ENCODE measurements at regions not wholly inside any gene's neighbourhood (a gene's known extent, or its start where the extent isn't known, plus 50 kb on each side); places are given as distances from the start of the nearest gene placed in this dataset.
"Not testable (repeated sequence)": the region's sequence is repeated elsewhere in the genome, so short reads cannot be mapped to it uniquely, and the experiment has no call there.

DNA sequence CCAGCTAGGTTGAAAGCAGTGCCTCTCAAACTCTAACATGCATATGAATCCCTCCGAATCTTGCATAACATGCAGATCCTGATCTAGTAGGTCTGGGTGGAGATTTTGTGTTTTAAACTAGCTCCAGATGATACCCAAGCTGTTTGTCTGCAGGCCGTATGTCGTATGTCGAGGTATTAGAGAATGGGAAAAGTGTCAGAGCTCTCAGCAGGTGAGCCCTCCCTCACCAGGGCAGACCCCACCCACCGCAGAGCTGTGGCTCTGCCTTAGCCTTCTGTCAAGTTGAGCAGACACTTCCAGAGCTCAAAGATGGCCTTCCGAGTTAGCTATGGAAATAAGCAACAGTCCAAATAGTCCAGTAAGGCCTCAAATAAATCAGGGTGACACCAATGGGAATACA lies 83.2 kb upstream of the MAP3K1 start:
- DNase-seq (ENCODE audit: low read depth in 2 of 2), result no peak

DNA sequence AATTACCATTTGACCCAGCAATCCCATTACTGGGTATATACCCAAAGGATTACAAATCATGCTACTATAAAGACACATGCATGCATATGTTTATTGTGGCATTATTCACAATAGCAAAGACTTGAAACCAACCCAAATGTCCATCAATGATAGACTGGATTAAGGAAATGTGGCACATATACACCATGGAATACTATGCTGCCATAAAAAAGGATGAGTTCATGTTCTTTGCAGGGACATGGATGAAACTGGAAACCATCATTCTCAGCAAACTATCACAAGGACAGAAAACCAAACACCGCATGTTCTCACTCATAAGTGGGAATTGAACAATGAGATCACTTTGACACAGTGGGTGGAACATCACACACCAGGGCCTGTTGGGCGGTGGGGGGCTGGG lies 83.9 kb upstream of the MAP3K1 start:
- DNase-seq (ENCODE audit: low read depth in 2 of 2), result not testable (repeated sequence)

DNA sequence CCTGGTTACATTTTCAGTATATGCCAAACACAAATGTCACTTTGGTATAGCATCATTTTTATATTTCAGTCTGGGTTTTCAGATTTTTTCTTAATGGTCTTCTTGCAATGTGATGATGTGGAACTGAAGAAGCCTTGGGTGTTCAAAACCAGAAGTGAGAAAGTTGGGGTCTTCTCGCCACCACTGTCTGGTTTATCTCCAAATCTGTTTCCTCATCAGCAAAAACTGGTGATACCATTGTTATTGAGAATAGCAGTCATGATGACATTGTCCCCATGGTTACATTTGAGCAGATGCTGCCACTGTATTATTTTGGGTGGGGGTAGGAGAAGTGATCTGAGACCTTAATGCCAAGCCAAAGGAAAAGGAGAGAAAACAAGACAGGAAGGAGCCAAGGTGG lies 85.9 kb upstream of the MAP3K1 start:
- no peak for DNase-seq (ENCODE audit: low read depth in 2 of 2)

DNA sequence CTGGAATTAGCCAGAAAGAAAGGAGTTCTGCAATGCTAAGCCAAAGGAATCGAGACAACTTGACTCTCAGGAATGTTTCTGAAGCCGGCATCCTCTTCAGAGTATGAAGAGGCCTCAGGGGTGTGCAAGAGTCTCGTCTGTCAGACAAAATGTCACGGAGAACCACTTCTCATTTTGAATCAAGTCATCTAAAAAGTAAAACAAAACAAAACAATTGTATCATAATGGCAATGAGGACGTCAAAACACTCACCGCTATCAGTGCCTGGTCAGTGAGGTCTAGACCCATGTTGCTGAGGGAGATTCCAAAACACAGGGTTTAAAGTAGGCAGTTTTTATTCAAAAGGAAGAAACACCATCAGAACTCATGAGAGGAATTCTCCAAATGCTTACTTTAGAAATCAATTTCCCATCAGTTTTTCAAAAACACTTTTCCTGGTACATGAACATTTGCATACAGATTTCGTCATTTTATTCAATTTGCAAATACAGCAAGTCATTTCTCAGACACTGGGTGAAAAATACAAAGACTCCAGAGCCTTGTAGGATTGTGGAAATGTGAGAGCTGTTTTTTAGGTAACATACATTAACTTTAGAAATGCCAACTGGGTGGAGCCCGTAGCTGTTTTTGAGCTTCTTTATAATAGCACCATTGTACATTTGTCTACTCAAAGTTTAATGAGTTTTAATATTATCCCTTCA lies 89.5 kb upstream of the MAP3K1 start:
- DNase-seq (ENCODE audit: low read depth in 2 of 2), result no peak

DNA sequence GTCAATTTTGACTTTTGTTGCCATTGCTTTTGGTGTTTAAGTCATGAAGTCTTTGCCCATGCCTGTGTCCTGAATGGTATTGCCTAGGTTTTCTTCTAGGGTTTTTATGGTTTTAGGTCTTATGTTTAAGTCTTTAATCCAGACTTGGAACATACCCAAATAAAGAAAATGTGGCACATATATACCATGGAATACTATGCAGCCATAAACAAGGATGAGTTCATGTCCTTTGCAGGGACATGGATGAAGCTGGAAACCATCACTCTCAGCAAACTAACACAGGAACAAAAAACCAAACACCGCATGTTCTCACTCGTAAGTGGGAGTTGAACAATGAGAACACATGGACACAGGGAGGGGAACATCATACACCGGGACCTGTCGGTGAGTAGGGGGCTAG lies 90.5 kb upstream of the MAP3K1 start:
- DNase-seq (ENCODE audit: low read depth in 2 of 2), result not testable (repeated sequence)

DNA sequence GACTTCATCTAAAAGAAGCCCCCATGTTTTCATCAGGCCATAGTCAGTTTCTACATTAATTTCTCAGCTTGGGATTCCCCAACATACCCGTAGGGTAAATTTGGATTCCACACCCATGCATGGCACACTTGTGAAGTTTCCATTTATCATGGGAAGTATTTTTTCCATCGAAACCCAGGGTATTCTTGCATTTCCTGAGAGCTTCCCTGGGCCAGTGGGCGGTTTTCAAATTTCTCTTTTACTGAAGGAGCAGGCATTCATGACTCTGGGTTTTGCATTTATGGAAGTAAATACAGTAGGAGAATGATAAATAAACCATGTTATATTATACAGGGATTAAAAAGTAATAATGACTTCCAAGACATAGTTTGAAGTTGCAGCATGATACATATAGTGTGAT lies 93.0 kb upstream of the MAP3K1 start:
- no peak for DNase-seq (ENCODE audit: low read depth in 2 of 2)

DNA sequence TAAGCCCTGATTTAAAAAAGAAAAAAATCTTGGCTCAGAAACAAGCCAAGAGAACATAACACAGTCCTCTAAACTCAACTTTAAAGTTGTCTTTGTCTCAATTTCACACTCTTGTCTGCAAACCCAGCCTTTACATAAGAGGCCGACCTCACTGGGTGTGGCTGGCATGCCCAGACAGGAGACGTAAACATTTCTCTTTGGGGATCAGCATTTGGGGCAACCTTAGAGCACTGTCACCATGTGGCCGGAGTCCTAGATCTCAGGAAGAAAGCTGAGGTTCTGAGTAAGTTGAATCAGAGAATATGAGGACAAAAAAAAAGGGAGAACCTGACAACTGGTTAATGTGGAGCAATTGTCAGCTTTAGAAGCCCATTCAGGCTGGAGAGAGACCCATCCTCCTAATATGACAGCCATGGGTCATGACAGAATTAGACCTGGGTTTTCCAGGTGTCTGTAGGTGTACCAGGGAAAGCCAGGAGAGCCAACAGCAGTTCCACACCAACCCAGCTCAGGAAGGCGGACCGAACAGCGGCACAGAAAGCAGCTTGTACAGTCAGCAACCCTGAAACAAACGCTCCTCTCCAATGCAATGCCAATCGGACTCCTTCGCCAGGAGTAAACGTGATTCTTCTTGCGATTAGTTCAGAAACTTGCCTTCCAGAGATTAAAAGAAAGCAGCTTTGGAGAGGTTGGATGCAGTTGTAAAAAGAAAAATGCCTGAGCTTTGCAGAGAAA lies 97.9 kb upstream of the MAP3K1 start:
- DNase-seq (ENCODE audit: low read depth in 2 of 2), result no peak

DNA sequence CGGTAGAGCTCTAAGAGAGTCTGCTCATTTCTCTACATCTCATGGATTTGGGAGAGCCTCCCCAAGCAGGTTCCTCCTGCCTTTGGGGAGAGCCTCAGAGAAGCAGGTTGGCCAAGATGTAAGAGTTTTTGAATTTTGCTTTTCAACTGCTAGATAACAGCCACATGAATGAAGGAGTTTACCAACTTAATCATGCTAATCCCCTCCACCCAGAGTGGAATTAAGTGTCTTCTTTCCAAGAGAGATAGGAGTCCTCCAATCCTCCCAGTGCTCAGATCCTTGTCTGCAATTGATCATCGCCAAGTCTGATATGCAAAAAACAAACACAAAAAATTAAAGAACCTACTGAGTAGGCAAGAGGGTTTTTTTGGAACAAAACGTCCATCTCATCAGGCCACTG lies 99.4 kb upstream of the MAP3K1 start:
- no peak for DNase-seq (ENCODE audit: low read depth in 2 of 2)

DNA sequence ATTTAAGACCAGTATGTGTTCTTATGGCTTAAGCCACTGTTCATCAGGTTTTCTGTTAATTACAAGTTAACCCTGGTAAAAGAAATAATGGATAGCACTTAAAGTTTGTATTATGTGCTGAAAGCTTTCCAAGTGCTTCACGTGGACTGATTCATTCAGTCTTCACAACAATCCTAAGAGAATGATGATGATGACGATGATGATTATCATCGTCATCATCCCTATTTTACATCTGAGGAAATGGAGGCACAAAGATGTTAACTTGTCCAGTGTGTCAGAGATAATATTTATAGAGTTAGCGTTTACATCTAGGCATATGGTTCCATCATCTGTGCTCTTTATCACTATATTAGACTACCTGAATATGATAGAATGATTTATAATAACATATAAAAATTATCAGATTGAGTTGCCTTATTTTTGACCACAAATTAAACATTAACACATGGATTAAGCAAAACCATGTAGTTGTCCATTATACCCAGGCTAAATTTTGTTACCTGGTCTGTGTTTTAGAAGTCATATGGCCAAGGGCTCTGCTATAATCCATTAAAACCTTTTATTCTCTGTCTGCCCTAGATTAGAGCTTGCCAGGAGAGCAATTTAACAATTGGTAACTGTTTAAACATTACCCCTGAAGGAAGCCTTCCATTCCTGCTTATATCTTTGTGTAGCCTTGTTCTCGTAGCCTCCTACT lies 102.3 kb upstream of the MAP3K1 start:
- no peak for DNase-seq (ENCODE audit: low read depth in 2 of 2)

DNA sequence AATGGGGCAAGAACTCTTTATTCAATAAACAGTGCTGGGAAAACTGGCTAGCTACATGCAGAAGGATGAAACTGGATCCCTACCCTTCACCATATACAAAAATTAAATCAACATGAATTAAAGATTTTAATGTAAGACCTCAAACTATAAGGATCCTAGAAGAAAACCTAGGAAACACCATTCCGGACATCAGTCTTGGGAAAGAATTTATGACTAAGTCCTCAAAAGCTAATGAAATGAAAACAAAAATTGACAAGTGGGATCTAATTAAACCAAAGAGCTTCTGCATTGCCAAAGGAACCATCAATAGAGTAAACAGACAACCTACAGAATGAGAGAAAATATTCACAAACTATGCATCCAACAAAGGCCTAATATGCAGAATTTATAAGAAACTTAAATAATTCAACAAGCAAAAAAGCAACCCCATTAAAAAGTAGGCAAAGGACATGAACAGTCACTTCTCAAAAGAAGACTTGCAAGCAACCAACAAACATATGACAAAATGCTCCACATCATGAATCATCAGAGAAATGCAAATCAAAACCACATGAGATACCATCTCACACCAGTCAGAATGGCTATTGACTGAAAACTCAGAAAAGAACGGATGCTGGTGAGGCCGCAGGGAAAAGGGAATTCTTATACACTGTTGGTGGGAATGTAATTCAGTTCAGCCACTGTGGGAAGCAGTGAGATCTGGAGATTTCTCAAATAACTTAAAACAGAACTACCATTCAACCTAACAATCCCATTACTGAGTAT lies 104.3 kb upstream of the MAP3K1 start:
- DNase-seq (ENCODE audit: low read depth in 2 of 2), result no peak

DNA sequence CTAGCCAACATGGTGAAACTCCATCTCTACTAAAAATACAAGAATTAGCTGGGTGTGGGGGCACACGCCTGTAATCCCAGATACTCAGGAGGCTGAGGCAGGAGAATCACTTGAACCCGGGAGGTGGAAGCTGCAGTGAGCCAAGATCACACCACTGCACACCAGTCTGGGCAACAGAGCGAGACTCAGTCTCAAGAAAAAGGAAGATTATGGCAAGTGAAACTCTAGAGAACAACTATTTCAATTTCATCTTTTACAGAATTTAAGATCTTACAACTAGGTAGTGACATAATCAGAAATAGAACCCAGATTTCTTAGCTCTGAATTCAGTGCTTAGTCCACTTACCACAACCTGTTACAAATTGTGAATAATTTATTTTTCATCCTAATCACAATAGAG lies 108.8 kb upstream of the MAP3K1 start:
- no peak for DNase-seq (ENCODE audit: low read depth in 2 of 2)

DNA sequence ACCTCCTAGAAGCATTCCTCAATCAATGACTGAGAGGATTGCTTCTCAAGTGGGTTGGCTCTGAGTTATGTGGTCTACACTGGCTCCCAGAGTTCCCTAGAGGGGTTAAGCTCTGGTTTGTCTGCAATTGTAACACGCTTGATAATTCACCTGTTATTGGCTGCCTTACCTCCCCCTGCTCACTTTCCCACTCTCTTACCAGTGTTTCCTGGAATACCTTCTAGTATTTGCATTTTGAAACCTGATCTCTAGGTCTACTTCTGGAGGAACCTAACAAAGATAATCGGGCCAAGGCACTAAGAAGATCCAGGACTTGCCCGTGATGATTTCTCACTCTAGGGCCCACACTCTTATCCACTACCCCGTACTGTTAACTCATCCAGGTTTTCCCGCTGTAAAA lies 110.1 kb upstream of the MAP3K1 start:
- no peak for DNase-seq (ENCODE audit: low read depth in 2 of 2)

DNA sequence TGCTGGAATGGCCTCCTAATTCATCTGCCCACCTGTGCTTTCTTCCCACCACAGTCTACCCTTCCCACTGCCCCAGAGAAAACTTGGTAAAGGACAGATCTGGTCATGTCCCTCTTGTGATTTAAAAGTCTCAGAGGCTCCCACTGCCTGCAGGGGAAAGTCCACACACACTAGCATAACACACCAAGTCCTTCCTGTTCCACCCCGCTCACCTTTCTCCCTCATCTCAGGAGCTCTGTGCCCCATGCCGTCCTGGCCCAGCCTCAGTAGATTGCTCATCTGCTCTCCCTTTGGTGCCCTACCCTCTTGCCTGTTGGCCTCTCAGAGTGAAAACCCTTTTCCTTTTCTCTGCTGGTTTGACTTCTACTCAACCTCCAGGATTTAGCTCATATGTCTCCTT lies 111.4 kb upstream of the MAP3K1 start:
- no peak for DNase-seq (ENCODE audit: low read depth in 2 of 2)

DNA sequence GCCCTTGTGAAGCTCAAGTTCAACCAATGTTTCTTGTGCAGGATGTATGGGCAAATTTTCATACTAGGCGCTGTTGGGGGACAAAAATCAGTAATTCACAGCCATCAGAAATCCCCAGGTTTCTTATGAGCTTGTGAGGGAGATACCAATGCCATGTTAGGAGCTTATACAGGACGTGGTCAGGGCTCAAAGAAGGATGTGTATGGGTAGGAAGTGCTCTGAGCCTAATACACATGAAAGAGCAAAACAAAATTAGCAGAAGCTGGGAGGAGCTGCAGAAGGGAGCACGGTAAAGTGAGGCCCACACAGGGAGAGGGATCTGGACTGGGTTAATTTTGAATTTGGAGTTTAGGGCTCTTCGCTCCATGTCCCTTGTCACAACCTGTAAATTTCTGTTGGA lies 114.6 kb upstream of the MAP3K1 start:
- DNase-seq (ENCODE audit: low read depth in 2 of 2), result no peak

DNA sequence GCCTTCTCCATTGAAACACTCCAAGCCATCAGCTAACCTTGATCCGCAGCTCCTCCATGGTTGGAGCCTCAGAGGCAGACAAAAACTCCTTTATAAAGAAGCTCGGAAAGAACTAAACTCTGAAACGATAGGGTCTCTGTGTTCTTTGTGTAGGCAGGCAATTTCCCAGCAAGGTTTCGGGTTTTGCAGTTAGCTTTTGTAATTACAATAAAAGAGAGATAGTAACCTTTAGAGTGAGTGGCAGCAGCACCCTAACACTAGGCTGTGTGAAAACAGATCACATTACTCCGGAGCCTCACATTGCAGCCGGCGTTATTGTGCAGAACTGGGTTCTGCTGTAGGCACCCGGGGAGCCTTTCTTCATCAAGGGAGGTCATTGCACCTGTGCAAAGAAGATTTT lies 115.8 kb upstream of the MAP3K1 start:
- no peak for DNase-seq (ENCODE audit: low read depth in 2 of 2)

DNA sequence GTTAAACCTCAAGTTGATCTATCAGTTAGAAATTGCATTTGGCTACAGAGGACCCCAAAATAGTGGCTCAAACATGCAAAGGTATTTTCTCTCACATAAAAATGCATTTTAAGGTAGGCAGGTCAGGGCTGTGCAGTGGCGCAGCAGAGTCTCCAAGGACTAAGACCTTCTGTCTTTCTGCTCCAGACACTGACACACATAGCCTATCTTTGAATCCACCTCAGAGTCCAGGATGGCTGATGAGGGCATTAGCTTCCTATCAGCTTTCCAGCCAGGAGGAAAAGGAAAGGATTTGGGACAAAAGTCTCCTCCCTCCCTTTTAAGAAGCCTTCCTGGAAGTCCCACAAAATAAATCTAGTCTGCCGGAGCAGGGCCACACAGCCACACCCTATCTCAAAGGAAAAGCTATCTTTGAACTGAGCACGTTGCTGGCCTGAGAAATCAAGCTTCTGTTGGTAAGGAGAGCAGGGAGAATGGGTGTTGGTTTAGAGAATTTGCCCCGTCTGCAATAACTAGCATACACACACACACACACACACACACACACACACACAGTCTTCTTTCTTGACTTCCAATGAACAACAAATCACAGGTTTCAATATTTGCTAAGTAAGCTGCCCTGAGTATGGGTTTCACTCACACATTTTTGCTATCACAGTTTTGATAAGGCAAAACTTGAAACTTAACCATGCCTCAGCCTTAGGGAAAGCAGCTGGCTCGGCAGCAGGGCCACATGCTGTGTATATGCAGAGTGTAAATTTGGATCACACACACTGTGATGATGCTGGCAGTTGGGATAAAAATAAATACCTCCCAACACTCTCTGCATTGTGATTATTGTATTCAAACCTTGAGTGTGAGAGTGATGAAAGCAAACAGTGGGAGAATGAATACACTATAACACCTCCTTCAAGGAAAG lies 116.6 kb upstream of the MAP3K1 start:
- no peak for DNase-seq (ENCODE audit: low read depth in 2 of 2)

DNA sequence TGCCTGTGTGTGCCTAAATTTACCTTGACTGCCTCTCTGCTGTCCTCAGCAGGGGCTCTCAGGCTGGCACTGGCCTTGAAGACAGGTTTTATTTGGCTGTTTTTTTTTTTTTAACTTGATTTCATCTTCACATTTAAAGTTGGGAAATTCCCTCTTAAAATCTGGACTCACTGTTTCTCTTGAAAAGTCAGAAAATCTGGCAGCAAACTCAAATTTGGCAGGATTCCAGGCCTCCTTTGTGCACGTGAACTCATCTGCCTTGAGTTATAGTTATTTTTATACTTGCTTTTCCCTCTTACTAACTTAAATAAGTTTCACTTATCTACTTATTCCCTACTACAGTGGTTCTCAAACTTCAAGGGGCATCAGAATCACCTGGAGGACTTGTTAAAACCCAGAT lies 118.4 kb upstream of the MAP3K1 start:
- peak in 1 of 2 donors; percentile 38 for DNase-seq (ENCODE audit: low read depth in 2 of 2)

DNA sequence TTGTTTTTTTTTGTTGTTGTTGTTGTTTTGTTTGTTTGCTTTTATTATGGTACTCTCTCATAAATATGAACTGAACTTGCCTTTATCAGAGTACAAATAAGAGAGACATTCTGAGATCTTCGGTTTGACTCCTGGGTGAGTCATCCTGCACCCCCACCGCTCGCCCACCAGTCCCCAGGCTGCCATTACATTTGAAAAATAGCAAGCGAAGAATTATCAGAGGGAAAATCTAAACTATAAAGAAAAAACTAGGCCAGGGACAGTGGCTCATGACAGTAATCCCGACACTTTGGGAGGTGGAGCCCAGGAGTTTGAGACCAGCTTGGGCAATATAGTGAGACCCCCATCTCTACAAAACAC lies 122.1 kb upstream of the MAP3K1 start:
- DNase-seq (ENCODE audit: low read depth in 2 of 2), result no peak

DNA sequence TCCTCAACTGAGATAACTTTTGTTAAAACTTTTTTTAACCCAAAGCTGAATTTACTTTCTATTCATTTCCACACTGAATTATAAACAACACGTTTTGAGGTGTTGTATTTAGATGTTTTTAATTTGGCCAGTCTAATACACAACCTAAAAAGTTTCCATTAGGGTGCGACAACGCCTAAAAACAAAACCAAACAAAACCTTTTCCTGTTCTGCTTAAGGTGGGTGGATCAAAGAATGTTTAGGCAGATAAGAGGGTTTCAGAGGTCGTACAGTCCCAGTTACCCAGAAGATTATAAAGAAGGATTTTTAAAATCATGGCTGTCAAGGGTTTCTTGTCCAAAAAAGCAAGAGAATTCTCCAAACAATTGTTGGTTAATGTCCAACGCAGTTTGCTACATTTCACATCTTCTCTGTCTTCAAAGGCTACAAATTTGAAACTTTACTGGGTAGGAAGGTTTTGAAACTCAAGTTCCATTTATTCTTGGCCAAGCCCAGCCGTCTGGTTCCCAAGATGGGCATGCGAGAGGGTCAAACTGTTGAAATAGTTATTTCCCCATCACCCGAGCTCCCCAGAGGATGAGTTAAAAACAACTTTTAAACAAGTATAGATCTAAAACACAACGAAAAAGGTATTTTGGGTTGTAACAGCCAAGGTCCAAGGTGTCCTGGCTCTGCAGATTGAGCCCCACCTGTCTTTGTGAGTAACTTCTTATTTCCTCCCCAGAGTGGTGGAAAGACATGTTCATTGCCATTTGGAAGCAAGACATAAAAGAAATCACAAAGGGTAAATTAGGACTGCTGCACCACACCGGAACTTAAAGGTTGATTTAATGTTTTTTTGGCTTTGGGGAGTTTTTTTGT lies 122.8 kb upstream of the MAP3K1 start:
- no peak for DNase-seq (ENCODE audit: low read depth in 2 of 2)

DNA sequence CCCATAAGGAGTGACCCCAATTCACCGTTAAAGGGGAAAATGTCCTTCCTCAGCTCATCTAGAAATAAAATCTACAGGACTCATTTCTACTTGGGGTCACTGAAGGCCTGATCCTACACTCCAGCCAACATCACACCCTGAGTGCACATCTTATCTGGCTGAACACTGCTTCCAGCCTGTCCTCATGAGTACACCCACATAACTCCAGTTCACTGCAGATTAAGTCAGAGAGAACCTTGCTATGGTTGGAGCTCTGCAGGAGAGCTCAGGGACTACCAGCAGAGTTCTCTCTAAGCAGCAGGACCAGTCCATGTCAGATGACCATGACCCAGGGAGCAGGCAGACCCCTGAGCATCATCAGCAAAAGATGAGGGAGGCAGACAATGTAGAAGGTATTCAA lies 126.9 kb upstream of the MAP3K1 start:
- DNase-seq (ENCODE audit: low read depth in 2 of 2), result no peak
